PC-3 (cell line): ENCODE measurements at regions not wholly inside any gene's neighbourhood (a gene's known extent, or its start where the extent isn't known, plus 50 kb on each side); places are given as distances from the start of the nearest gene placed in this dataset.

Experiments
- ATAC-seq: fragments of 200-7000 bp; cut with Tn5 transposase; 2 replicates; pipeline ENCODE4 v1.9.1; 2020; ENCODE audit warnings: mild to moderate bottlenecking, moderate library complexity
- BruUV-seq: library from RNA; stranded (reverse); fragments of 400-500 nt; replicated peaks from 2 replicates; lab custom pipeline; 2021; lab: Mats Ljungman, UMichigan
- CTCF ChIA-PET: fragments of 300-600 bp; sonication (Branson Sonifier 250); formaldehyde crosslinking; loops from one replicate; lab custom pipeline; 2022; ENCODE audit warnings: antibody characterized with exemption; lab: Charles Lee
- POLR2A ChIA-PET: fragments of 300-600 bp; sonication (Branson Sonifier 250); formaldehyde crosslinking; loops from one replicate; lab custom pipeline; 2022; ENCODE audit warnings: antibody characterized with exemption; ENCODE audit not compliant: unreplicated experiment; lab: Charles Lee
- DNase-seq: peaks from one replicate; pipeline ENCODE4 v3.0.0-alpha.2; 2015
- H2AFZ ChIP-seq: fragments of 300-600 bp; sonication (generic); 2 replicates; pipeline ENCODE4 v1.6.0; 2016; ENCODE audit warnings: antibody characterized with exemption, low read length
- H3F3A ChIP-seq: fragments of 300-600 bp; sonication (generic); one replicate; pipeline ENCODE4 v1.6.0; 2017; ENCODE audit warnings: antibody characterized with exemption, low read length, control low read depth, mild to moderate bottlenecking; ENCODE audit not compliant: unreplicated experiment
- H3K27ac ChIP-seq: fragments of 300-600 bp; sonication (generic); 2 replicates; pipeline ENCODE4 v1.5.1; 2016; ENCODE audit warnings: mild to moderate bottlenecking, low read length
- H3K27me3 ChIP-seq: fragments of 300-600 bp; sonication (generic); 2 replicates; pipeline ENCODE4 v1.6.1; 2016; ENCODE audit warnings: low read length, mixed read lengths
- H3K36me3 ChIP-seq: fragments of 300-600 bp; sonication (generic); 2 replicates; pipeline ENCODE4 v1.6.1; 2016; ENCODE audit warnings: low read depth, mixed run types, low read length, mixed read lengths
- H3K4me1 ChIP-seq: fragments of 300-600 bp; sonication (generic); 2 replicates; pipeline ENCODE4 v1.5.1; 2016; ENCODE audit warnings: low read length; ENCODE audit not compliant: insufficient read depth
- H3K4me2 ChIP-seq: fragments of 300-600 bp; sonication (generic); 2 replicates; pipeline ENCODE4 v1.6.0; 2016; ENCODE audit warnings: low read length
- H3K4me3 ChIP-seq: fragments of 300-600 bp; sonication (generic); 2 replicates; pipeline ENCODE4 v1.5.1; 2016; ENCODE audit warnings: mild to moderate bottlenecking, low read length, mixed read lengths
- H3K79me2 ChIP-seq: fragments of 300-600 bp; sonication (generic); 2 replicates; pipeline ENCODE4 v1.6.1; 2017; ENCODE audit warnings: low read length, mixed read lengths
- H3K9ac ChIP-seq: fragments of 300-600 bp; sonication (generic); 2 replicates; pipeline ENCODE4 v1.6.0; 2016; ENCODE audit warnings: mild to moderate bottlenecking, low read length
- H3K9me2 ChIP-seq: fragments of 300-600 bp; sonication (generic); replicated peaks from 2 replicates; pipeline ENCODE4 v1.6.1; 2016; ENCODE audit warnings: mixed run types, low read length, mixed read lengths
- H3K9me3 ChIP-seq: fragments of 300-600 bp; sonication (generic); 2 replicates; pipeline ENCODE4 v1.6.1; 2016; ENCODE audit warnings: low read length, mixed read lengths
- H4K20me1 ChIP-seq: fragments of 300-600 bp; sonication (generic); 2 replicates; pipeline ENCODE4 v1.6.1; 2016; ENCODE audit warnings: low read length, mixed read lengths
- EZH2 ChIP-seq: fragments of 300-600 bp; sonication (generic); IDR thresholded peaks from one replicate; pipeline ENCODE4 v1.6.1; 2017; ENCODE audit warnings: antibody characterized with exemption, mild to moderate bottlenecking, low read length; ENCODE audit not compliant: unreplicated experiment
- EZH2phosphoT487 ChIP-seq: fragments of 300-600 bp; sonication (generic); IDR thresholded peaks from 2 replicates; pipeline ENCODE4 v1.6.1; 2018; ENCODE audit warnings: mild to moderate bottlenecking, antibody characterized with exemption, low read length, borderline replicate concordance
- intact Hi-C: fragments of 100-400 bp; cut with micrococcal nuclease; formaldehyde crosslinking; loops from 2 replicates; pipeline ENCODE4 v1.9.0; 2023
- TF ChIP-seq, protein P1 (sequence below): fragments of 300-600 bp; sonication (generic); conservative IDR thresholded peaks from 2 replicates; pipeline ENCODE4 v1.5.1; 2017; ENCODE audit warnings: antibody characterized with exemption, low read depth, mild to moderate bottlenecking, low read length

DNA sequence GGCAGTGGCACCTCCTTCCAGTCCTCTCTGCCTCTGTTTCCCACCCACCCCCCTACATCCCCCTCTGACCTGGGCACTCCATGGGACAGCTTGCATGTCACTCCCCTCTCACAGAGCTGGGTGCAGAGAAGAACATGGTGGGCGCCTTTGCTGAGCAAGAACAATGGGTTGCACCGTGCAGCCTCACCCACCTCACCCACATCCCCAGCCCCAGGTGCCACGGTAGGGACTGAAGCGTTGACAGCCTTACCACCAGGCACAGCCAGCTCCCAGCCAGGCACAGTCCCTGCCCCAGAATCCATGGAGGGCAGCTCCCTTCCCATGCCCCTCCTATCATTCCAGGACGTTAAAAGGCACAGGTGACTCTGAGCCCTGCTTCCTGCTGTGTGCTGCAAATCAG, 93.1 kb upstream of the VSTM2B start:
- Histone ChIP-seq H3K9me3 (no peaks in the 10 kb centered on the region), H3K4me3 (no peak overlapping the region), H3K9ac (no peak overlapping the region), H3K27me3 (no peaks in the 10 kb centered on the region), H3F3A (no peaks in the 10 kb centered on the region), H3K36me3 (no peaks in the 10 kb centered on the region), H3K9me2 (no peaks in the 10 kb centered on the region), H2AFZ (no peak overlapping the region), H3K27ac (no peak overlapping the region), H3K79me2 (no peaks in the 10 kb centered on the region), H3K4me2 (no peak overlapping the region), H4K20me1 (no peaks in the 10 kb centered on the region), H3K4me1 (no peaks in the 10 kb centered on the region)
- DNase-seq = no peak
- BruUV-seq = no TSS peak
- ATAC-seq = no peak
- intact Hi-C loops = no loop called here
- POLR2A ChIA-PET = no interaction called here
- CTCF ChIA-PET = no interaction called here
- TF ChIP-seq, protein P1, sequence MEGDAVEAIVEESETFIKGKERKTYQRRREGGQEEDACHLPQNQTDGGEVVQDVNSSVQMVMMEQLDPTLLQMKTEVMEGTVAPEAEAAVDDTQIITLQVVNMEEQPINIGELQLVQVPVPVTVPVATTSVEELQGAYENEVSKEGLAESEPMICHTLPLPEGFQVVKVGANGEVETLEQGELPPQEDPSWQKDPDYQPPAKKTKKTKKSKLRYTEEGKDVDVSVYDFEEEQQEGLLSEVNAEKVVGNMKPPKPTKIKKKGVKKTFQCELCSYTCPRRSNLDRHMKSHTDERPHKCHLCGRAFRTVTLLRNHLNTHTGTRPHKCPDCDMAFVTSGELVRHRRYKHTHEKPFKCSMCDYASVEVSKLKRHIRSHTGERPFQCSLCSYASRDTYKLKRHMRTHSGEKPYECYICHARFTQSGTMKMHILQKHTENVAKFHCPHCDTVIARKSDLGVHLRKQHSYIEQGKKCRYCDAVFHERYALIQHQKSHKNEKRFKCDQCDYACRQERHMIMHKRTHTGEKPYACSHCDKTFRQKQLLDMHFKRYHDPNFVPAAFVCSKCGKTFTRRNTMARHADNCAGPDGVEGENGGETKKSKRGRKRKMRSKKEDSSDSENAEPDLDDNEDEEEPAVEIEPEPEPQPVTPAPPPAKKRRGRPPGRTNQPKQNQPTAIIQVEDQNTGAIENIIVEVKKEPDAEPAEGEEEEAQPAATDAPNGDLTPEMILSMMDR = no peak
- TF ChIP-seq EZH2 (no peak), EZH2phosphoT487 (no peak)

DNA sequence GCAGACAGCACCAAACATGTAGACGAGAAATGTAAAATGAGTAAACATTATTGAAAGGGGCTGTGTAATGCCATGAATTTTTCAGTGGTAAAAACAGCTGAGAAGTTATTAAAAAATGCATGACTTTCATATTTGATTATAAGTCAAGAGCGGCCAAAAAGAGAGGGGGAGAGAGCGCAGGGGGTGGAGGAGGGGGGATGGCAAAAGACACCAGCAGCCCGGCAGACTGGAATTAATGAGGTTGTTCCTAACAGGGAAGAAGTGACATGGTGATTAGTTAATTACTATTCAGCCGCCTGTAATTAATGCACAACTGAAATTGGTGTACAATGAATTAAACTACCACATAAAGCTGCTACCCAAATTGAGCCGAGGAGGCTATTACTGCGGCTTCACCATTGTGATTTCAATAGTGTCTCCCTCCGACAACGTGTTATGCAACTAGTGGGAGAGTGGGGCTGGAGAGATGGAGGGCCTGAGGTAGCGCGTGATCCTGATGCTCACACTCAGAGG, 89.1 kb upstream of the VSTM2B start:
- Histone ChIP-seq H3K9me2 (no peaks in the 10 kb centered on the region), H3K79me2 (no peaks in the 10 kb centered on the region), H3K9ac (no peak overlapping the region), H2AFZ (no peak overlapping the region), H3K4me3 (no peak overlapping the region), H3K4me1 (no peaks in the 10 kb centered on the region), H3F3A (no peaks in the 10 kb centered on the region), H4K20me1 (no peaks in the 10 kb centered on the region), H3K27ac (no peak overlapping the region), H3K36me3 (no peaks in the 10 kb centered on the region), H3K27me3 (no peaks in the 10 kb centered on the region), H3K9me3 (no peaks in the 10 kb centered on the region), H3K4me2 (no peak overlapping the region)
- intact Hi-C loops = no loop called here
- ATAC-seq (no peak), DNase-seq (no peak)
- CTCF ChIA-PET = no interaction called here
- POLR2A ChIA-PET = no interaction called here
- BruUV-seq = no TSS peak
- TF ChIP-seq, protein P1 = no peak
- no peak for TF ChIP-seq EZH2phosphoT487
- no peak for TF ChIP-seq EZH2

GRCh38 chr19:29439021-29439420, 86.8 kb upstream of the VSTM2B start:
- CTCF ChIA-PET = no interaction called here

More at GRCh38 chr19:29439021-29439420, 86.8 kb upstream of the VSTM2B start:
- Histone ChIP-seq H3K27ac (no peak overlapping the region), H3K9ac (no peak overlapping the region), H3K27me3 (no peaks in the 10 kb centered on the region), H3K4me3 (no peak overlapping the region), H3K9me3 (no peaks in the 10 kb centered on the region), H3K79me2 (no peaks in the 10 kb centered on the region), H3K4me1 (no peaks in the 10 kb centered on the region), H3F3A (no peaks in the 10 kb centered on the region), H4K20me1 (no peaks in the 10 kb centered on the region), H3K4me2 (no peak overlapping the region), H3K36me3 (no peaks in the 10 kb centered on the region), H2AFZ (no peak overlapping the region), H3K9me2 (no peaks in the 10 kb centered on the region)
- POLR2A ChIA-PET = no interaction called here
- no peak for ATAC-seq
- intact Hi-C loops = no loop called here
- TF ChIP-seq EZH2phosphoT487 = no peak
- TF ChIP-seq, protein P1 = no peak
- TF ChIP-seq EZH2 = no peak
- BruUV-seq = no TSS peak
- no peak for DNase-seq
